HG02678 (cell line): ENCODE measurements at regions not wholly inside any gene's neighbourhood (a gene's known extent, or its start where the extent isn't known, plus 50 kb on each side); places are given as distances from the start of the nearest gene placed in this dataset.

Experiments used
- ATAC-seq: cut with Tn5 transposase; IDR thresholded peaks from one replicate; pipeline ENCODE4 v1.9.1; 2021; ENCODE audit warnings: mild to moderate bottlenecking, moderate library complexity; ENCODE audit not compliant: unreplicated experiment

DNA sequence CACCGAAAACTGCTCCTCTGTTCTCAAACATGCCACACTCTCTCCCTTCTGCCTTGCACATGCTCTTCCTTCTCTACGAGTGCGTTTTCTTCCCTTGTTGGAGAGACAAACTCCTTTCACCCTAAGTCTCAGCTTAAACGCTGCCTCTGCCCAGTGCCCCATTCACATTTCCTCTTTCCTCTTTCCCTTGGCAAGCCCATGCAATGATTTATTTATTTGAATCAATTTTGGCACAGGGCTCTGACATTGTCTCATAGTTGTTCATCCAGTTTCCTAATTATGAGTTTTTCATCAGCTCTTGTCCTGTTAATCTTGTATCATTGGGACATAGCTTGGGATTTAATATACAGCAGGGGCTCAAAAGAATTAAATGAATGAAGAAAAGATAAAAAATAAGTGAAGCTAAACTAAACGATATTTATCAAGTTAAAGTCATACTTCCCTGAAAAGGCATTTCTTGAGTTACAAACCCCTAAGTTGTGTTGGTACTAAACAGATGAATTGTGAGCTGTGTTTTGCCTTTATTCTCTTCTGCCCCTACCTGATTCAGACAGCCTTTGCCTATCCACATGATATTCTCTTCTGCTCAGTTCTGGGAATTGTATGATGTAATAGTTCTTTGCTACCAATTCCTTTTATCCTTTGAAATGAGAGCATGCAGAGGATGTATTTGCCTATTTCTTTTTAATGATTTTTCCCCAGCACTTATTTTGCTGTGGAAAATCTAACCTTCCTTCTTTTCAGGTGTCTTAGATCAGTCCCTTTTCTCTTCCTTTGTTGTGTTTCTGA lies 704.4 kb downstream of the UTRN start:
- no peak for ATAC-seq

DNA sequence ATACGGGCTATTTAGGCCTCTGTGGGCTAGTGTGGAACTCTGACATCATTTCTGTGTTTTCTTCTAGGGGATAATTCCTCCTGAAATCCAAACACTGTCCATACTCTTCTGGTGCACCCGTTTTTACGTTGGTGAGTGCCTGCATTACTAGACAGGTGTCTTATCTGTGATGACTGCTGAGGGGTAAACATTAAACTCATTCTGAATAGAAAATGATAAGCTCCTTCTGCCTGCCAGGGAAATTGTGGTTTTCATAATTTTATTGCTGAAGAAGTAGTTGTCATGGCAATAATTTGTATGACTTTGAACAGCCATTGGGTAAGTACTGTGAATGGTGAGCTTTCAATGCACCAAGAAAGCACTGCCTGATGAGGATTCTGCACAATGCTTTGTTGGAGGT lies 705.6 kb downstream of the UTRN start:
- ATAC-seq, result no peak

DNA sequence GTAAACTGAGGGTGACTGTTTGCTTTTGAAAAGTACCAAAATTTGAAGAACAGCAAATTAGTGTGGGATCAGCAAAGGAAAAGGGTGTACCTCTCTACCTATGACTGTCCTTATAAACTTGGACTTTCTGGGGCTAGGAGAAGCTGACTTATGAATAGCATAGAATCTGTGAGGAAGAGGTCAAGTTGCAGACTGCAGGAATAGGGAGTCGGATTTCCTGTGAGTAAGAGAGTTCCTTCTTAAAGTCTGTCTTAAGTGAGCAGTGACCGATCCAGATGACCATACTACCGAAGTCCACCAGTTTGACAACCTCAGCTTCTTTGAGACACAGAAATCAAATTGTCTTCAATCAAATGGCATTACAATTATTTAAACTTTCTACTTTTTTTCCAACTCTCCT lies 708.7 kb downstream of the UTRN start:
- no peak for ATAC-seq

DNA sequence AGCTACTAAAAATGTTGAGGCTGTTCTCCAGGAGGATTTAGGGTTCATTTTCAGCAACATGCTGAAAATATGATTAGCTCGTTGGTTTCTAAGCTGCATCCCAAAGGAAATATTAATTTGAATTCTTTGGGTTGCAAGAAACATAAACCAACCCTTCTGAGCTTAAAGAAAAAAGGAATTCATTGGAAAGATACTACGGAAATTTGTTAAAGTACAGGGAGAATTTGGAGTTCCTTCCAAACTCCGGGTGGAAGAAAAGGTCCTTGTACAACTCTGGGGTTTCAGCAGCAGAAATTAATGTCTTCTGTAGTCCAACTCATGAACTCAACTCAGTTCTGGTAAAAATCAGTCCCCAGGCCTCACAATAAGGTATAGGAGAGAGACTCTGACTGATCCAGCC lies 712.9 kb downstream of the UTRN start:
- no peak for ATAC-seq

DNA sequence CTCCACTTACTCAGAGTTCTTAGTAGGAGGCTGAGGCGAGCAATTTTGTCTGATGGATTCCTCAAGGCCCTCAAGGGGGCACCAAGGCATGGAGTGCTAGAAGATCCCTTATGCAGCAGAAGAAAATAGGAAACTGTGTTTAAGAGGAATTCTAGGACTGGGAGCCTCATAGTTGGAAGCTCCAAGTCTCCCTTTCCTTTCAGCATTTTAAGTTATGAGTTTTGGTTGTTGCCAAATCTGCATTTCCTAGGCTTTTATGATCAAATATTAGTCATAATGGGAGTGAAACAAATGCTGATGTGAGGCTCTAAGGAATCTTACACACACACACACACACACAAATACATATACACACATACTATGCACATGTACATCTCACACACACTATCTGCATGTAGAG lies 714.0 kb downstream of the UTRN start:
- ATAC-seq, result no peak

DNA sequence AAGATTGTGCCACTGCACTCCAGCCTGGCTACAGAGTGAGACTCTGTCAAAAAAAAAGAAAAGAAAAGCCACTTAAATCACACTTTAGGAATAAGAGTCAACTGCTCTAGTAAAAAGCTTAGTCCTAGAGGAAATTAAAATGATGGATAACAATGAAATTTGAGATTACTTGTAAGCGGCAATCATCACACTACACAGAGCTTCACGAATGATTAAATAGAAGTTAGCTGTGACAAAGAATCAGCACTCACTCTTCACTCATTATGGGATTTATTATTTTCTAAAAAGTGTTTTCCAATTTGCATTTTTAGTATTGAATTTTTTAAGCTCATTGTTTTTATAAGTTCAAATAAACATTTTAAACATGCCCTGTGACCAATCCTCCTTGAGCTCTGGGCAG lies 718.0 kb downstream of the UTRN start:
- no peak for ATAC-seq

DNA sequence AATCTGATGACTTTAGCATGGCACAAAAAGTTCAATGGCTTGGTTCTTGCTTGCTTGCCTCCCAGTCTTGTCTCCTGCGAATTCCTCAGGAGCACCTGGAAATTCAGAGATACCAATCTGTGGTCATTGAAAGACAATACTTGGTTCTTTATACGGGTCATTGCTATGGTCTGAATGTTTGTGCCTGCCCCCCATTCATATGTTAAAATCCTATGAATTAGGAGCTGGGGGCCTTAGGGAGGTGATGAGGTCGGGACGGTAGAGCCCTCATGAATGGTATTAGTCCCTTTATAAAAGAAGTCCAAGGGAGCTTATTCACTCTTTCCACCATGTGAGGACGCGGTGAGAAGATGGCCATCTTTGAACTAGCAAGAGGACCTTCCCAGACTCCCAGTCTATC lies 721.8 kb downstream of the UTRN start:
- no peak for ATAC-seq

DNA sequence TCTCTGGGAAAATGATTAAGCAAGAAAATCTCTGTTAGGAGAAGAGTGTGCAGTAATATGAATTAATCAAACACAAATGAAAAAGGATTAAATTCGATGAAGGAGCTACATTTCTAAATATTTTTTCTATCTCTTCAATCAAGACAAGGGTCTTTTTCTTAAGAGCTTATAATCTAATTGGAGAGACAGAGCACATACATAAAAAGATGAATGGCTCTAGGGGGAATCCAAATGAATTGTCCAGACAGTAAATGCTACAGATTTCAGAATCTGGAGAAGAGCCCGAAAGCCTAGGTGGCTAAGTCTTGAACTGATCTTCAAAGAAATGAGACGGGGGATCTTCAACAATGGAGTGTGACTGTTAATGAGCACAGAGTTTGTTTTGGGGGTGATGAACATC lies 723.6 kb downstream of the UTRN start:
- ATAC-seq, result no peak

DNA sequence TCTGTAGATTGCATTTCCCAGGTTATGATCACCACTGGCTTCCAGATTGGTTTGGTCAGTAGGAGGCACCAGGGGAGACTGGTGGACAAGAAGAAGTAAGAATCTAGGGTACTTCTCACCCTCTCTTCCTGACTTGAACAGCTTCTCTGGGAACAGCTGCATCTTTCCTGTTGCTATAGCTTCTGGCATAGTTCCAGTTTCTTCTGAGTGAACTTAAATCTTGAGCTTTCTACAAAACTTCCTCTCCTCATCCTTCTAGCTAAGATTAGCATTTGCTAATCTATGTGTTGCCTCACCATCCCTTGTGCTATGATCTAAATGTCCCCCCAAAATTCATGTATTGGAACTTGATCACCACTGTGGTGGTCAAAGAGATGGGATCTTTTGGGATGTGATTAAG lies 724.6 kb downstream of the UTRN start:
- ATAC-seq, result no peak

DNA sequence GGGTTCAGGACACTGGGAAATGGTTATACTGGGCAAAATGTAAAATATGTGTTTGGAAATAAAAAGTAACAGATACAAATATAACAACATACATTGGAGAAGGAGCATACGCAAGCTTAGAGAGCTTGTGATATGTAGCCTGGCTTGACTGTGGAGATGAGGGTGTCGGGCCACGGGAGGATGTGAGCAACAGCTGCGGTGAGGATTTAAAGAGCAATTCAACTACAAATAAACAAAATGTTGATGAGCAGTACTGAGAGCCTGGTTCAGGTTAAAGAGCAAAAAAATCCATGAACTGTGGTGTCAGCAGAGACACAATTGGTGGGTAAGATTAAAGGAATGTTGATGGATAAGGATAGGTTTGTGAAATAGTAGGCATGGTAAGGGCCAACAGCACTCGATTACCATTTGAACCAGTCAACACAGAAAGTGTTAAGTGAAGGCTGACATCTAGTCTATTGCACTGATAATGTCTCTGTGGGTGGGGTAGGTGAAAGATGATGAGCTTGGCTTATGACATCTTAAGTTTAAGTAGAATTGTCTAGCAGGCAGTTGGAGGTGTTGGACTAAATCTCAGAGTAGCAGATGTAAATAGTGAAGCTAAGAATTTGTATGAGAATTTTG lies 723.2 kb downstream of the EPM2A start:
- ATAC-seq, result no peak

DNA sequence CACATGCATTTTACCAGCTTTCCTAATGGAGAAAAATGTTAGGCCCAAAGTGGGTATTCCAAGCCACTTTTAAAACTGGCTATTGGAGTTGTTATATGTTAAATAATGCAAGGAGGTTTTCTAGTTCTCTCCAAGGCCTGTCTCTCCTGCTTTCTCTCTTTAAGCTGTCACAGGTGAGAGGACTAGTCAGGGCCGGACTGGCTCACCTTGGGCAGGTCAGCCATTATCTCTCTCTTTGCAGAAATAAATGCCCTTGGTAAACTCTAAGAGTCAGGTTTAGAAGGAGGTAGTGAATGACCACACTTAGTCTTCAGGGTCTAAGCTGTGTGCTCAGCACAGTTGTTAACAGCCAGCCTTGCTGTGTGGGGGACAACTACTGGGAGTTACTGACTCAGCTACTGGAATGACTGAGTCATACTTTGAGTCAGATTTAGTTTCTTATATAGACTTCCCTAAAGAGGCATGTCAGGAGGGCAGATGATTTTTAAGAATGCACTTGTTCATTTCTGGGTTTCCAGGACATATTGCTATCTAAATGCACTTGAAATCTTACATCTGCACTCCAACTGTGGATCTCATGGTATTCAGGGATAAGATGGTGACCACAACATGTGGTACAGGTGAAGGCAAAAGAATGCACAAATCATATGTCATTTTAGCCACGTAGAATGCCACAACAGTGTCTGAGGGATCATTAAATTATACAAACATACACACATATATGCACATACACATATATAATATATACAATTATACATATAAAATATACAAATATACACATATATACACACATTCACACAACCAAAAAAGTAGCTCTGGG lies 719.4 kb downstream of the EPM2A start:
- peak; percentile 89 for ATAC-seq

DNA sequence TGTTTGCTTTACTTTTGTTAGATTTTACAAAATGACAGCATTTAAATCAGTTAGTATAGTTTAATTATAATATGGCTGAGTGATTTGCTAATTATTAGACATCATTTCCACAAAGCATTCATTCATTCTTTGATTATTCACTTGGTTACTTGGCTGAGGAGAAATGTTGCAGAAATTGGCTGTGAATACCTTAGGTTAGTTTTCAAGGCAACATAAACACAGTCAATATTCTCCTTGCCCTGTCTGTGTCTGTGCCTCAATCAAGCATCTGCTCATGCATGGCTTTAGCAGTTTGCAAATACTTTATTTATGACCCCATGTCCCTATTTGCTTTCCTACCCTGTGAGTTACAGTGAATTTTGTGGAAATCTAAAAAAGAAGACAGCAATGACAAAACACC lies 718.3 kb downstream of the EPM2A start:
- no peak for ATAC-seq

DNA sequence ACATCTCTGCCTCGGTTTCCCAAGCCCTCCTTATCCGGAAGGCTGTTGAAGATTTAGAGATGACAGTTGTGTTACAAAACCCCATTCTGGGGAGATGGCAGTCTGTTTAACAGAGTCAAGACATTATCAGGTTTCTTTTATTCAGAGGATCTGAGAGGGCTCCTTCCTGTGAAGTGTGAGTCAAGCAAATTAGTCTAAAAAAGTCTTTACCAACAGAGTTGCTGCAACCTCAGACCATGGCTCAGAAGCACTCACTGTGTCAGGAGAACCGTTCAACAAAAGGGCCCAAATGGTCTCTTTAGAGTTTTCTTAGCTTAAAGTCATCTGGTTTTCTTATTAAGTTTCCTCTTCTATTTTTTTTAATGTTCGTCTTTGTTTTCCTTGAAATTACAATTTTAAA lies 717.8 kb downstream of the EPM2A start:
- no peak for ATAC-seq

DNA sequence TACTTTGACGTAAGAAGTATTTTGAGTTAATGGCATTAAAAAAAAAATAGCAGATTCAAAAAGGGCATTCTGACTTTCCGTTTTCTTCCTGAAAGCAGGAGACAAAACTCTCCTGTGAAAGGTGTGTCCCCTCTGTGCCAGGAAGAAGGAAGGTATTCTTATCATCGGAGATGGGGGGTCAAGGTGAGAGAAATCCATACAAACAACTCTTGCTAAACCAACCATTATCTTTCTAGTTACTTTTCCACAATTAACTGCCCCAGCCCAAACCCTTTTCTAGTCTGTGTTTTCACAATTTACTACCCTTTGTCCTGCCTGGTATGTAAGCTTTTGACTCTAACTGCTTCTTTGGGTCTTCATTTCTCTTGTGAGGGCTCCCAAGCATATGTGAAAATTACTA lies 717.3 kb downstream of the EPM2A start:
- ATAC-seq, result no peak

DNA sequence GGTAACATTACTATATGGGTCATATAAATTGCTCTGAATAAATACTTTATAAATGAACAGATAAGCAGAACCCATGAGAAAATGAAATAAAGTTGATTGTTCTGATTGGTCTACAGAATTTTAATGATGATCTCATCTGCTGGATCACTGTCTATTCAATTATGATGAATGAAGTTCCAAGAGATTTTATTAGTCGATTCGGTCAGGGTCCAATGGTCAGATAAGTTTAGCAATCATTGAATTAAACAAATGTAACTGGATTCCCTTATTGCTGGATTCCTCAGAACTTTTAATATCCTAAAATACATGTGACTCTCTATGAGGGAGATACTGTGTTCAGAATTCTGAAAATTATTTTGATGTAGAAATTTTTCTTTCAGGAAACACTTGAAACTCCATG lies 715.2 kb downstream of the EPM2A start:
- no peak for ATAC-seq

DNA sequence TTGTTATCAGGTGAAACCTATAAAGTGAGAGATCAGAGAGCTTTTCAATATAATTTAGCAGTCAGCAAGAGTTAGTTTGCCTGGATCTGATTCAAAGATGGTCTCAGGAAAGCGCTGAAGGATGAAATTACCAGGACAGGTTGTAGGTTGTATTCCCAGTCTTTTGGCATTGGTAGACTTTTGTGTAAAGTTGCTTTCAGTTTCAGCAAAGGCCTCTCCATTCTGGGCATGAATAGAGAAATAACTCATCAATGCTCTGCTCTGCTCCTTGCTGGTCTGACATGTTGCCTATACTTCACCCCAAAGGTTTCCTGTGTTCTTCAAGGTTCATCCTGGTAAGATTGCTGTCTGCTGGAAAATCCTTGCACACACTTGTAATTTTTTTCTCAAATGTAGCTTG lies 714.8 kb downstream of the EPM2A start:
- ATAC-seq, result no peak

DNA sequence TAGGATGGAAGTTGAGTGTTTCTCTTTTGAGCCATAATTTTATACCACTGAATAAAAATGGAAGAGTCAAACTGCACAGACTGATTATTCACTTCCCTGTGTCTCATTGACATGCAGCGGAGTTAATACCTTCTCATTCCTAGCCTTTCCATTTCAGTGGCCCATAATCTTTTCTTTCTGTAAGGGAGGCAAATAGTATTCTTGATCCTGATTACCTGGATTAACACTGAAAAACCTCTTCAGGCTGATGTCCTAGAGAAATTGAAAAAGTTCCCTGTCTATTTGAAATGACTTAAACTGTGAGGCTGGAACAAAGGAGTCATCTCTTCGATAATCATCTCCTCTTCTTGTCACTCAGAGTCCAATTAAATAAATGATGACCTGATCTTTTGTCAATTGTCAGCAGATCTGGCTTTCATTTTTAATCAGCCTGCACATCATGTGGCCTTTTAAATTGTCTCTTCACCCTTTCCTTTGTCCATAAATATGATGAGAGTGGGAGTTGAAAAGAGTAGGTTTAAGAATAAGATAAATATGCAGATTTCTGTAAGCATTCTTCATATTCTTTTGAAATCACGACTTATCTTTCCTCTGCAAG lies 713.0 kb downstream of the EPM2A start:
- no peak for ATAC-seq

DNA sequence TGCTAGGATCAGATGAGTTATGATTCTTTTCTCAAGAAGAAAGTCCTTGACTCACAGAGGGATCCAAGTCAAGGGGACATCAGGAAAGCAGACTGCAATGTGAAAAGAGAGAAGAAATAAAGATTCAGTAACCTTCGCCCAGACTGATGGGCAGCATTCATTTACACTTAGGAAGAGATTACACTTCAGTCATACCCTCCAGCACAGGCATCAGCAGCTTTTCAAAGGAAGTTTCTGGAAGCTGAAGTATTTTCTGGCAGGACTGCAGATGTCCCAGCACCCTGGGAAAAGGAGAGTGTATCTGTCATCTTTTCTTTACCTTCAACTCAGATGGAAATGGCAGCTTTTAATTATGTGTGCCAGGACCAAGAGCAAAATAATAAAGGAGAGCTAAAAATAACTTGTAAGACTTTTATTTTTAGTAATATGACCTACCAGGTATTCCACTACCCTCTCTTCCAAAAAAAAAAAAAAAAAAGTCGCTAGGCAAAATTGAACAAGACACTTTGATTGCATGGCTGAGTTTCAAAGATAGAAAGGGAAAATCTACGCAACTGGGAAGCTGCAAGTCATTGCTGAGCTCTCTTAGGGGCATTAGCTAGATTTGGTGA lies 712.1 kb downstream of the EPM2A start:
- ATAC-seq, result no peak

DNA sequence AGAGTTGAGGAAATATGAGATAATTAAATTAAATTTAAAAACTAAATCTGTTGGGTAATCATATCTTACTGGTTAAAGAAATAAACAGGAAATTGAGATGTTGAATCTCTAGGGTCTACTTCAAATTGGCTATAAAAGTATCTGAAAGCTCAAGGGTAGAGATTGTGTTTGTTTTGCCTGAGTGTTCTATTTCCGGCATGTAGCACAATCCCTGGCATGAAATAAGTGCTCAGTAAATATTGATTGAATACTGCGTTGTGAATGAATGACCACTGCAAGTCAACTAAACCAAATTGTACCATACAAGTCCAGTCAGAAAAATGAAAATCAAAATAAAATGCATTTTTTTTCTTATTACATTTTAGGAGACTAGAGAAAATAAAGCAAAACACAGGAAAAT lies 709.8 kb downstream of the EPM2A start:
- no peak for ATAC-seq

DNA sequence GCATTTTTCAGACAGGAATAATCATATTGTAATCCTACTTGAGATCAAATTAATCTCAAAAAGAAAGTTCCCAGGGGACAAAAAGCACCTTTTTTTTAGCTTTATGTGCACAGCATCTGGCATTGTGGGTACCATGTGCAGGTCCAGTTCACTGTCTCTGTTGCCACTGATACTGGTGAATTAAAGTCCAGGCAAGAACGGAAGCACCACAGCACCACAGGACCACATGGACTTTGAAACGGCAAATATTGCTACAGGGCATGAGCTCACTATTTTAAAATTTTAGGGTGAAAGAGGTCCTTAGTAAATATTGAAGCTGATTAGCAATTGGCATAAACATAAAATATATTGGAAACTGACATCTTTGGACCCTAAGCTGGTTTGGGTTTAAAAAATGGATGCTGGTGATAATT lies 709.0 kb downstream of the EPM2A start:
- ATAC-seq, result no peak

DNA sequence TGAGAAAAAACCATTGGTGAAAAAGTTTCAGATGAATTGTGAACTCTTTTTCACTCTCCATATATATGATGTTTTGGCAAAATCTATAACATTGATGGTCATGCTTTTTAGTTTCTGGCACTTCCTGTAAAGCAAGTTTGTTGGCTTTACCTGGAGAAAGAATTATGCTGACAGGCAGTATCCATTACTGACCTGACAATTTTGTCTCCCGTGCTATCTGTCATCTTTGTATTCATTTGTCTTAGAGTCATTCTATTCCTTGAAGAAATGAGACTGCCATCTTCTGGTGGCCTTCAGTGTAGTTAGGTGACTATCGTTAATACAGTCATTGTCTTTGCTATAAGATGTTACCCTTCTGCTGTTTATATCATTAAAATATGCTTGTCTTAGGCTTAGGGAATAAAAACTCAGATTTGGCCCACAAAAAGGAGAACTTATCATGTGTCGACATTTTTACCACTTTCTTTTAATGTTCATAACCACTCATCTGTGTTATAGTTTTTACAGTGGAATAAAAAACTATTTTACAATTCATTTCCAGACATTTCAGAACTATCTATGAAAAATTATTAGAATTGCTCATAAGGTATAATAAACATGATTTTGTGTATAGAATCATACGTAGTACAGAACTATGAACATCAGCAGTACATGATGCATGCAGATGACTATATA lies 707.0 kb downstream of the EPM2A start:
- peak; percentile 72 for ATAC-seq
